HG03066 (cell line): ENCODE measurements at regions not wholly inside any gene's neighbourhood (a gene's known extent, or its start where the extent isn't known, plus 50 kb on each side); places are given as distances from the start of the nearest gene placed in this dataset.
"Not testable (repeated sequence)": the region's sequence is repeated elsewhere in the genome, so short reads cannot be mapped to it uniquely, and the experiment has no call there.

Source experiments
- ATAC-seq: cut with Tn5 transposase; IDR thresholded peaks from one replicate; pipeline ENCODE4 v1.9.1; 2021; ENCODE audit warnings: low read depth; ENCODE audit not compliant: unreplicated experiment

DNA sequence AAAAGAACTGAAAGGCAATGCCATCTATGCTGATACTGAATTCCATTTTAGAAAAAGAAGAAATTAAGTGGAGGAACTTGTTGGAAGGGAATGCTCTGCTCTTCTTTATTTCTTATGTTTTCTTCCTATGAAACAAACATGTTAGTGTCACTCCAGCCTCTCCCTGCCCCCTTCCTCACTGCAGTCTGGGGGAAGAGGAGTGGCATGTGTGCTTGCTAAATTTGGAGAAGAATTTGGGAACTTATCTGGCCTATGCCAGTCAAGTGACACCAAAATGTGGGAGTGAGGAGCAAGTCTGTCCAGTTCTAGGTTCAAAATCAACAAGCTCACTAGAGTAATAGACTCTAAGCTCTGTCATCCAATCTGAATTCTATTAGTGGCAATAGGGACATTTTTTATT is 214.6 kb downstream of the RBM26 start:
- no peak for ATAC-seq

DNA sequence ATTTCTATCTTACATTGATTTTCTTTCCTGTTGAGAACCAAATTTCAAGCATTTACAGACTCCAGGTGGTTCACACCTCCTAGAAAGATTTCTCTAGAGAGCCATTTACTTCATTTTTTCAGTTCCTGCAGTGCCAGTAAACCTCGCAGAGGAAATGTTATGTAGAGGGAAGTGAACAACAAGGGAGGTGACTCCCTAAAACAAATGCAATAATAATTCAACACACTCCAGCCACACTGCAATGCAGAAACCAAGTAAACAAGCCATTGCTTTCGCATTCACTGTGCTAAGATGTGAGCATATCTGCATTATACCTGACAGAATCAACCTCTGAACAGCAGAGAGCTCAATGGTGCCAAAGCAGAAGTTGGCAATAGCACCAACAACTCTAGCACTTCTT is 215.1 kb downstream of the RBM26 start:
- peak; percentile 28 for ATAC-seq

DNA sequence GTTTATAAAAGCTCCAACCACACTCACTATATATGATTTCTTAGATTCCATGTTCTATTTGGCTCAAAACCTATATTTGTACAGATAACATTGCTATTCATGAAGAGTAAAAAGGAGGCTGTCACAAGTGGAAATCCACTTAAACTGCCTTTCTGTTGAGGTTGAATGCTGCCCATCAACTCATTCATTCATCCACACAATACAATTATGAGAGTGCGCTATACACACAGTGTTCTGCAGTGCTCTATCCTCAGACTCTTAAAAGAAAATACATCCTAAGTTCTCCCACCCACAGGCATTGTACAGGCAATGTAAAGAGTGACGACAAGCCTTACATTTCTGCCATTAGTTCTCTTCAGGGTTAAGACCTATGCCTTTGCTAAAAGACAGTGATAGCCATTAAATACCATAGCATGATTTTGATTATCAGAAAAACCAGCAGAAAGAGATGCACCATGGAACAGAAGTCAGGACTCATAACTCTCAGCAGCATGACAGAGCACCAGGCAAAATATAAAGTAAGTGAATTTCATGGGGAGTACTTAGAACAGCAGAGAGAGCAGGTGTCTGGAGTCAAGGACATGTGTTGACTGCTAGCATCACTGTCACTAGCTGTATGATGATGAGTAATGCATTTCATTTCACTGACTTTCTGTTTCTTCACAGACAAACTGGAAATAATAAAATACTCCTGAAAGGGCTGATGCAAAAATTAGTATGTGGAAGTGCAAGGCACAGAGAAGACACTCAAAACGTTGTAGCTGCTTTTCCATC is 218.0 kb downstream of the RBM26 start:
- ATAC-seq = no peak

DNA sequence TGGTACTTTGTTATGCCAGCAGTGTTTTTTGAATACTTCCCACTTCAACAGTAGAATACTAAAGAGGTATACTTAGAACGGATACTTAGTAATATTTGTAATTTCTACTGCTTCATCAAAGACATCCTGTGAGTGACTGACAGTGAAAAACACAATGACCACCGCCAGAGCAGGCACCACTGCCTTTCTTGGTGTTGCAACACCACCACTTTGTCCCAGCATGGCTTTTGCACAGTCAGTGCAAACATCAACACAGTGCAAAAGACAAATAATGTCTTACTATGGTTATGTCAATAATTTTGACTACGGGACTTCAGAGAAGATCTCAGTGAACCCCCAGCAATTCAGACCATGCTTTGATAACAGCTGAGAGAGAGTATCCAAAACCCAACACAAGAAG is 220.5 kb downstream of the RBM26 start:
- ATAC-seq = no peak

DNA sequence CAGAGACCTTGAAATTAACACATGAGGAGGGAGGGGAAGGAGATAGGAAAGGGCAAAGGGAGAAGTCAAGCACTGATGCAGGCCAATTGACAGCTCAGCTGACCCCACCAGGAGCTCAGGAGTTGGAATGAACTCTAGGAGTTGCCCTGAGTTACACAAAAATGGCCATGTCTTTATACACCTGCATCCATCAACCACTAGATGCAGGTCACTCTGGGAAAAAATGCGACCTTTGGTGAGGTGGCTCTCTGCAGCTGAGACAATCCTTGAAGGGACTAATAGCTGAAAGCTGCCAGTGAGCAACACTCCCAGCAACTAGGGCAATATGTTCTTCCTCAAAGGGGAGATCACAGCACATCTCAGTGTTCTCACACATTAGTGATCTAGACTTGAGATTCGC is 222.8 kb downstream of the RBM26 start:
- no peak for ATAC-seq

DNA sequence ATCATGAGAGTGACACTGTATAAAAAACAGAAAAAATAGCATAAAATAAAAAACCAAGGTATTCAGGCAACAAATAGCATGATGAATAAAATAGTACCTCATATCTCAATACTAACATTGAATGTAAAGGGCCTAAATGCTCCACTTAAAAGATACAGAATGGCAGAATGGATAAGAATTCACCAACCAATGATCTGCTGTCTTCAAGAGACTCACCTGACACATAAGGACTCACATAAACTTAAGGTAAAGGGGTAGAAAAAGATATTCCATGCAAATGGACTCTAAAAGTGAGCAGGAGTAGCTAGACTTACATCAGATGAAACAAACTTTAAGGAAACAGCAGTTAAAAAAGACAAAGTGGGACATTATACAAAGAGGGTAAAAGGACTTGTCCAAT is 232.4 kb downstream of the RBM26 start:
- ATAC-seq = not testable (repeated sequence)

DNA sequence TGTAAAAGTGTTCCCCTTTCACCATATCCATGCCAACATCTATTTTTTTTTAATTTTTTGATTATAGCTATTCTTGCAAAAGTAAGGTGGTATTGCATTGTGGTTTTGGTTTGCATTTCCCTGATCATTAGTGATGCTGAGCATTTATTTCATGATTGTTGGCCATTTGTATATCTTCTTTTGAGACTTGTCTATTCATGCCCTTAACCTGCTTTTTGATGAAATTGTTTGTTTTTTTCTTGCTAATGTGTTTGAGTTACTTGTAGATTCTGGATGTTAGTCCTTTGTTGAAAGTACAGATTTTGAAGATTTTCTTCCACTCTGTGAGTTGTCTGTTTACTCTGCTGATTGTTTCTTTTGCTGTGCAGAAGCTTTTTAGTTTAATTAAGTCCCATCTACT is 233.1 kb downstream of the RBM26 start:
- not testable (repeated sequence) for ATAC-seq

DNA sequence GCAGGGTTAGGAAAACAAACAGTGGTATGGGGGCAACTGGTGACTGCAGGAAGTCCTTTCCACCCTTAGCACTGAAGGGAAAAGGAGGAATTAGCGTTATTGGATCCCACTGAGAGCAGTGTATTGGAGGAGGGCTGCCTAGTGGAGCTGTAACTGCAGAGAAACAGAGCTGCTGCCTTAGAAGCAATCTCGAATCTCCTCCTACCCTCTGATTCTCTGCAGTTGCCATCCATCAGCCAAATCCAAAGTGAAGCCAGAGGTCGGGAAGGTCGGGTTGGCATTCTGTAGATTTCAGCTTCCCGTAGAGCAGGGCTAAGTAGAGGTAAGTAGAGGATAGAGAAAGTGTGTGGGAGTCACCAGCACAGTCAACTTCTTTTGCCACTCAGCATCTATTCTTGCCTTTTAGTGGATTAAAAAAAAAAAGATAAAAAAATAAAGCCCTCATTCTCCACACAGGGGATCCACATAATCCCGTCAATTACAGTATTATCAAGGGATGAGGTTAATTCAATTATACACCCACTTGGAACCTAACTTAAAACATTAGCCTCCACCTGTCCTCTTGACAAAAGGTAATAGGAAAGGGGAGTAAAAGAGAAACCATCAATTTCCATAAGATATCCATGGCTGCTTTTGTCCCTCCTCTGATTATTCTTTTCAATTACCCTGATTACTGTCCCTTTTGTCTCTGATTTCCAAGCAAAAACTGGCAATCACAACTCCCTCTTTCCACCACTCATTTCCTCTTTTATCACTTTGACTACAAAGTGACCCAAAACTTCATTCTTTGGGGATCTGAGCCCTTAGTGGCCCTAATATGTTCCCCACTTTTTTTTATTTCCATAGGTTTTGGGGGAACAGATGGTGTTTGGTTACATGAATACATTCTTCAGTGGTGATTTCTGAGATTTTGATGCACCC is 234.7 kb downstream of the RBM26 start:
- no peak for ATAC-seq

DNA sequence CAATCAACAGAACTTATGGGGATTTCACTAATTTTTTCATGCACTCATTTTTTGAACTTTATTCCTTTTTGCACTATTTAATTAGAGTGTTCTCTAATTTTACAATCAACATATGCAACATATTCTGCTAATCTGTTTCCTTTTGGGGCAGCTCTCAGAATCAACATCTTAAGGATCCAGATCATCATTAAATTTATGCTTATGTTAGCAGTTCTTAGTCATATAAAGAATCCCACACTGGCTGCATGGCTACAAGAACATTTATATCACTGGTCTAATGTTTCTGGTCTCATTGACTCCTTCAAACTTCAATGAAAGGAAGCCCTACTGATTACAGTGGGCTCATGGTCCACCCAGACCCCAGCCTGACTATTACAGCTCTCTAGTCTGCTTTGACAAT is 245.2 kb downstream of the RBM26 start:
- no peak for ATAC-seq

DNA sequence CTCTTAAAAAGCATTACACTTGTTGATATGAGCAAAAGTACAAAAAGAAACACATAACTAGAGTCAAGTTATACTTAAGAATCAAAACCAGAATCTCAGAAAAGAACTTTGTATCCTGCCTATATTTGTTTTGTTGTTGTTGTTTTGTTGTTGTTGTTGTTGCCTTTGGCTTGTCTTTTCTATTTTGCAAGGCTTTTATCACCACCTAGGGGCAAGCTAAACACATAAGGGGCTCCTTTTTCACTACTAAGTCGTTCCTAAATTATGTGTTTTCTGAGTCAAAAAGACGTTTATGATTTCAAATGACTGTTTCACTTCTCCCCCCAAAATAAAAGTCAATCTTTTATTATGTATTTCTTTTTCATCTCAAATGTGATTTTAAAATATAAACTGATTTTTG is 250.2 kb downstream of the RBM26 start:
- ATAC-seq = no peak

DNA sequence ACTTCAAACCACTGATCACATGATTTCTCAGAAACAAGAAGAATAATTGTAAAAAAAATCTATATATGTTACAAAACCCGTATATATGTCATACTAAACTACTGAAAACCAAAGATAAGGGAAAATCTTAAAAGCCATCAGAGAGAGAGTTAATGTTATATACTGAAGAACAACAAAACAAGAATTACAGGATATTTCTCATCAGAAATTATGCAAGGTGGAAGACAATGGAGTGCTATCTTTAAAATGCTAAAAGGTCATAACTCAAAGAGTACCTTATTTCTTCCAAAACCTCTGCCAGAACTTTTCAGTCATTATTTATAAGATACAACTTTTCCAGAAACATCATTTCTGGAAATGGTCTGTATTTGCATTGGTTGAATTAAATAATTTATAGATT is 256.8 kb downstream of the RBM26 start:
- no peak for ATAC-seq

DNA sequence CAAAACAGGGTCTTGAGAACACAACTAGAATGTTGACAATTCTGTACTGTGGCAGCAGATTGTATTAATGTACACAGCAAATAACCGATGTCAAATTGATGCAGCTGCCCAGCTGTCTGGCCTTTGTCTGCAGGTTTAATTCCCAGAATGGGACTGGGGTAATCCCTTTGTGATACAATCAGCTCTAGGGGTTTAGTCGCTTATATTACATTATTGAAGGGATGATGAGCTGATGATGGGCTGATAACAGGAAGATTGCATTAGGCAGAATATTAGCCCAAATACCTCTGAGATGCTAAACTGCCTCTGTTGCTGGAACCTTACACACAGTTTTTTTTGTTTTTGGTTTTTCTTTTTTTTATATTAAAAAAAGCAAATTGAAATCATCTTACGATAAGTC is 265.0 kb downstream of the RBM26 start:
- no peak for ATAC-seq

DNA sequence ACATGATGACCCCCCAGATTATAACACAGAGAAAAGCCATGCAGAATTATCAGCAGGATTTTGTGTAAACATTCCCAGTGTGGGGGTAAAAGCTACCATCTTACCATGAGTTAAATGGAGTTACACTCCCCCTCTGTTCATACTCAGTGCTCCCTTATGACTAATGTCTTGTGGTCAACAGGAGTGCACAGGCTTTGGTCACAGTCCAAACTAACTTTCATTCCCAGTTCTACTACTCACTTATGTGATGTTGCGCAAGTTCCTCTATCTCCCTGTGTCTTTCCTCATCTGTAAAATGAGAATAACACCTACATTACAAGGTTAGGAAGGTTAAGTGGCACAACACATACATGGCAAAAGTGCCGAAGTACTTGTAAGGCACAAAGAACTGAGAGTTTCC is 277.9 kb downstream of the RBM26 start:
- no peak for ATAC-seq

DNA sequence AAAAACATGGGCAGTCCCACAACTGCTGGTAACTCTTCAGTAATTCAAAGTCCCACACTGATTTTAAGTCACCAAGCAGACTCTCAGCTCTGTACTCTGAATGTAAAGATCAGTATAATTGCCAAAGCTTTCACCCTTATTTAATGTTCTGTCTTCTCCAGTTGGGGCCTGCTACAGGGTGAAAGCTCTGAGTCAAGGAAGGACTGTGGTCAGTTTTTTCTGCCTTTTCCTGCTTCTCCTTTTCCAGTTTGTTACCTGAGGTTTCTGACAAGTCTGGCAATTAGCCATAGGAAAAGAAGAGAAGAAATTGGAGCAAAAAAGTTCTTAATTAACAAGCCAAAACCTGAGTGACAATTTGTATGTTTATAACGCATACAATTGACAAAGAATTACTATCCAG is 279.3 kb downstream of the RBM26 start:
- no peak for ATAC-seq

DNA sequence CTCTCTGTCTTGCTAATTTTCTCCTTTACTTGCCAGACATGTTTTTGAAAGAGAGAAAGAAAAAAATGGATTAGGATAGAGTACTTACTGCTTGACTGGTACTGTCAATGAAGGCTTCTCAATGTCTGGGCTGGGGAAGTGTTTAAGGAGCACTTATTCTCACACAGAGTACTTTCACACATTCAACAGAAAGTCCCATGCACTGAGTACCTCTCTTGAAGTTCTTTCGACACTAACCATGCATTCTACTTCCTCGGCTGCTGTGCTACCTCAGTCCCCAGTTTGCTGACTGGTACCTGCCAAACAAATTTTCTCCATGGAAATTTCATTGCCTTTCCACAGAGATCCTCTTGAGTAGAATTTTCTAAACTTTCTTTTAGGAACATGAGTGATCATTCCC is 281.9 kb downstream of the RBM26 start:
- no peak for ATAC-seq

DNA sequence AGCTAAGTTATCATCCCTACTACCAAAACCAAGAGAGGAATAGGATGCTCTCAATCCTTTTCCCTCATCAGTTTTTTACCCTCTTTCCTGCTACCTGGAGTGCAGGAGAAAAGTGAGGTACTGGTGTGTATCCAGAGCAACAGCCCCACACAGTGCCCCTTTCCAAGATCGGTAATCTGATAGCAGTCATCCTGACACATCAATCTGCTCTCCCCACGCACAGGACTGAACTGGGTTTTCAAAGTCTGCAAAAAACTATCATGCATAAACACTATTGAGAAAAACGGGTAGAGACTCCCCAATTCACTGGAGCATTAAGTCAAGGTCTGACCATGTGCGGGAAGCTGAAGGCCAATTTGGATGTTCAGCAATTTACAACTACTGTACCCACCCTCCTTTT is 284.8 kb downstream of the RBM26 start:
- no peak for ATAC-seq

DNA sequence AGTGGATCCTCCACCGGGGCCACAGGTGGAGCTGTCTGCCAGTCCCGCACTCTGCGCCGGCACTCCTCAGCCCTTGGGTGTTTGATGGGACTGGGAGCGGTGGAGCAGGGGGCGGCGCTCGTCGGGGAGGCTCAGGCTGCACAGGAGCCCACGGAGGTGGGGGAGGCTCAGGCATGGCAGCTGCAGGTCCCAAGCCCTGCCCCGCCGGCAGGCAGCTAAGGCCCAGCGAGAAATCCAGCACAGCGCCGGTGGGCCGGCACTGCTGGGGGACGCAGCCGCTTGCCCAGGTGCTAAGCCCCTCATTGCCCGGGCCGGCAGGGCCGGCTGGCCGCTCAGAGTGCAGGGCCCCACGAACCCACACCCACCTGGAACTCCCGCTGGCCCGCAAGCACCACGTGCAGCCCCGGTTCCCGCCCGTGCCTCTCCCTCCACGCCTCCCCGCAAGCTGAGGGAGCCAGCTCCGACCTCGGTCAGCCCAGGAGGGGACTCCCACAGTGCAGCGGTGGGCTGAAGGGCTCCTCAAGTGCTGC is 286.4 kb downstream of the RBM26 start:
- ATAC-seq = no peak

DNA sequence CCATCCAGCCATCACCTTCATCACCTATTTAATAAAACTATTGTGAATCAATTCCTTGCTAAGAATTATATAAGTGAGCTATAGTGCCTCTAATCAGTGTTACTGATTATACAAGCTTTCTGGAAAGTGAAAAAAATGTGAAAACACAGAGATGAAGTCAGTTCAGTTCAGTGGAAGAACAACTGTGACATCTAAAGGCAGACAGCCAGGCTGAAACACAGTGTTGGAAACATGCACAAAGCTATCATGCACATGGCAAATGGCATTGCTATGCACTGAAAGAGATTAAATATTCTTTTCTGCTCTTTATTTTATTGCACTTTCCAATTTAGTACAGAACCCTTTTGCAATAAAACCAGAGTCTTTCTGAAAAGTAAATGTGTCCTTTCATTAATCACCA is 294.0 kb downstream of the RBM26 start:
- no peak for ATAC-seq

DNA sequence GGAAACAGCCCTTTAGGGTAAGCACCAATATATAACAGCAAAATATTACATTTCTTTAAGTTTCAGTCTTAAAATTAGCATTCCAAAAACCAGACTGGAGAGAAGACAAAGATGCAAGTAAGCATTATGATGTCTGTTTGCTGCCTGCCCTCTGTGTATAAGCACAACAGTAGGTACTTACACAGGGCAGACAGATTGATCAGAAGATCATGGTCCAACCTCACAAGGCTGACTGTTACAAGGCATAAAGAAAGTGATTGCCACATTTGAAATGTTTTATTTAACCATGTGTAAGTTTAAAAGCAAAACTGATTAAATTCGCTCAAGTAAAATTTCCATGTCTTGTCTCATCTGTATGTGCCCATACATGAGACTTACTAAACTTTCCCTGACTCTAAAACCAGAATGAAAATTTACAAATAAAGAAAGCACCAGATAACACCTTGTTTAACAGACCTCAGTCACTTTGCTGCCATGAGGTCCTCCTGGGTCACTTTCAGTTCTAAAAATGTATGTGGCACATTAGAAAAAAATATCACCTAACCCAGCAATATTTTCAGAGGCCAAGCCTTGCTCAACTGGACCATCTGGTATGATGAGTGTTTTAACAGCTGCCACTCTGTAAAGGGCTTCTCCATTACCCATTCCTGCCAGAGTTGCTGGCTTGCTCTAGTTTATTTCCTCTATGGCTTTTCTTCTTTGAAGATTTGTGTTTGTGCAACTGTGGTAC is 297.0 kb downstream of the RBM26 start:
- peak; percentile 53 for ATAC-seq

DNA sequence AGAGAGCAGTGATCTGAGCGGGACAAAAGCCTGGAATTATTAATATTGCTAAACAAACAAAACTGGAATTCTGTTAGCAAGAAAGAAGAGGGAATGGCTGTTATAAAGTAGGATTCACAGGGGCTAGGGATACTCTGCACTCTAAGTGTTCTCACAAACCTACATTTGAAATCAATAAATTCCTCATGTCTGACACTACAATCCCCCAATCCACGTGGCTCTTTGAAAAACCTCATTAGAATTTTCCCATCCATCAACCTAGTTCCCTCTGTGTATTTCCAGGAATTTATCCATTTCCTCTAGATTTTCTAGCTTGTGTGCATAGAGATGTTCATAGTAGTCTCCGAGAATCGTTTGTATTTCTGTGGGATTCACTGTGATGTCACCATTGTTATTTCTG is 307.5 kb downstream of the RBM26 start:
- ATAC-seq = no peak

DNA sequence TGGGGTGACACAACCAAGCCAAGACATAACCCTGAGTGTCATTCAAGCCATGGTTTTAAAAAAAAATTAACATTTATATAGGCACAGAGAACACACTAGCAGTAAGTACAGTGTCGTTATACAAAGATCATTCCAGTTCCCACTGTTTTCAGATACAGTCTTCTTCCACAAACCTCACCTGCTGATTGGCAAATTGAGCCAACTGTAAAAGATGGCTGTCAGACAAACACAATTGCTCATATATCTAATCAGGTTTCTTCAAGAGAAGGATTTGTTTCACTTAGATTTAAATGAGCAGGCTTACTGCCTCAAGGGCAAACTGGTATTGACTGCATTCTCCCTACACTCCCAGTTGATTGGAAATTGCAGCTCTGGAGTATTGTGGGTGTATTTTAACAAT is 308.9 kb downstream of the RBM26 start:
- no peak for ATAC-seq
